ENCODE measurements at regions not wholly inside any gene's neighbourhood (a gene's known extent, or its start where the extent isn't known, plus 50 kb on each side); places are given as distances from the start of the nearest gene placed in this dataset.
"Not testable (repeated sequence)": the region's sequence is repeated elsewhere in the genome, so short reads cannot be mapped to it uniquely, and the experiment has no call there.

DNA sequence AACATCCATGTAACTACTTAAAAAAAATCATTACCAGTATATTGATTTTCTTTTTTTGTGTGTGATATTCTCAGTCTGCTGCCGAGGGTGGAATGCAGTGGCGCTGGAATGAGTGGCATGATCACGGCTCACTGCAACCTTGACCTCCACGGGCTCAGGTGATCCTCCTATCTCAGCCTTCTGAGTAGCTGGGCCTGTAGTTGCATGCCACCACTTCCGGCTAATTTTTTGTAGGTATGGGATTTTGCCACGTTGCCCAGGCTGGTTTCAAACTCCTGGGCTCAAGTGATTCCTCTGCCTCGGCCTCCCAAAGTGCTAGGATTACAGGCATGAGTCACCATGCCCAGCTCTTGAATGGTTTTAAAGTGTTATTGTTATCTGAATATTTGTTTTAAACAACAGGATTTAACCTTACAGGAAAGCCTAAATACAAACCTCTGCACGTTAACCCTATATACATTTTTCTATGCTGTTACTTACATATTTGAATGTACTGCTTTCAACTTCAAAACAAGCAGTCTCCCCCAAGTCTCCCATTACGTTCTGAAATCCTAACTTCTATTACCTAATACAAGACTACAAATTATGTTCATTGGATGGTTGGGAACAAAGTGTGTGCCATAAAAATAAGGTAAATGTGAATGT lies 61.7 kb downstream of the KPNA2 start:
- WGBS, 2 donors: 48 to 49% methylated on average over 9 of the region's 9 CpGs

GRCh38 chr17:68099341-68099753 lies 63.8 kb downstream of the KPNA2 start:
- ATAC-seq; H3K4me3 ChIP-seq; H3K36me3 ChIP-seq; intact Hi-C loops (cut with DNase I); FAIRE-seq; H3K27me3 ChIP-seq; H3K27ac ChIP-seq; H3K9me3 ChIP-seq: not testable (repeated sequence)
- peaks cover 0 to 17% (median 9%) of the 10 kb centered on the region in 3 donors for H3K4me1 ChIP-seq
- 96 to 98% methylated on average over 23 to 29 of the region's 29 CpGs for WGBS, 2 donors
- peak in 3 of 6 donors; percentile 18 to 70 (median 38) for DNase-seq

More for the DNA sequence above, 61.7 kb downstream of the KPNA2 start:
- FAIRE-seq: no peak
- Histone ChIP-seq H3K4me1 (no peaks in the 10 kb centered on the region), H3K9me3 (no peaks in the 10 kb centered on the region), H3K4me3 (no peak overlapping the region), H3K27me3 (no peaks in the 10 kb centered on the region), H3K36me3 (no peaks in the 10 kb centered on the region), H3K27ac (peak overlapping the region in 1 of 4 donors; percentile 23)
- no peak for ATAC-seq
- no peak for DNase-seq
- intact Hi-C loops (cut with DNase I): no loop called here
- no peak for TF ChIP-seq CTCF (IDR thresholded peaks at IDR 0.05)

GRCh38 chr17:68100000-68100641 lies 64.6 kb downstream of the KPNA2 start:
- Histone ChIP-seq H3K4me3 (no peak overlapping the region), H3K36me3 (no peaks in the 10 kb centered on the region), H3K27me3 (no peaks in the 10 kb centered on the region), H3K4me1 (peaks cover 0 to 17% (median 9%) of the 10 kb centered on the region in 3 donors), H3K27ac (no peak overlapping the region), H3K9me3 (no peaks in the 10 kb centered on the region)
- 73 to 74% methylated on average over 17 of the region's 17 CpGs for WGBS, 2 donors
- intact Hi-C loops (cut with DNase I): no loop called here
- ATAC-seq: no peak
- no peak for FAIRE-seq
- TF ChIP-seq CTCF (IDR thresholded peaks at IDR 0.05): no peak
- no peak for DNase-seq

DNA sequence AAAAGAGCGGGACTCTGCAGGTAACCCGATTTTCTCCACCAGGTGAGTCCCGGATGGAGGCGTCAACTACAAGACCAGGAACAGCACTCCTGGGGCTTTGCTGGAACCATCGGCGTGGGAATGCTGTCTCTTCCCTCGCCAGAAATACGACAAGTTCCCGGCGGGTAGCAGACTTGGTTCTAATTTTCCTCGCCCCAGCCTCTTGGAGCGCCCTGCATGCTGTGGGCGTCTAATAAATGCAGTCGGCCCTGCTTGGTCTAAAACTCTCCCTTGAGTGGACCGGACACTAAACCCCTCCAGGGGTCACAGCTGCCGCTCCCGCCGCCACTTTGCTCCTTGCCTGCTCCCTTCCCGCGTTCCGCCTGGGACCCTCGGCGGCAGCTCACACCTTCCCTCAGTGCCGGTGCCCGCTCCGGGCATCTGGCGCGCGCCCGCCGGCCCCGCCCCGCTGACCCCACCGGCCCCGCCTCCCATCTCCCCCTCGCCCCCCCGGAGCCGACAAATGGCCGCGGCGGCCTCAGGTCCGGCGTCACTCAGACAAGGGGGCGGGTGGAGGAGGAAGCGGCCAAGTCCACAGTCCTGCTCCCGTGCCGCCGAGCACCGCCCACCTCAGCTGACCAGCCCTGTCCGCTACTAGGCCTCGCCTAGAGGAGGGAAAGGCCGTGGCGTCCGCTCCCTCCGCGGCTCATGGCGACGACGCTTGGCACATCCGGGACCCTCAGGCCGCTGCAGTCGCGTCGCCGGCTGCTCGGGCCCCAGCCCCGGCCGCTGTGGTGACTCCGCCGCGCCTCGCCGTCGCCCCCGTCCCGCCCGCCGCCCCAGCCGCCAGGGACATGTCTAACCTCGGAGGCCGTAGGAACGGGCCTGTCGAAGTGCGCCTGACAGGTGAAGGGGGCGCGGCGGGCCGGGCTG lies 65.8 kb downstream of the KPNA2 start:
- peaks cover 0 to 17% (median 9%) of the 10 kb centered on the region in 3 donors for H3K4me1 ChIP-seq
- 2% methylated on average over 61 to 87 of the region's 88 CpGs for WGBS, 2 donors
- intact Hi-C loops (cut with DNase I): no loop called here
- no peak for TF ChIP-seq CTCF (IDR thresholded peaks at IDR 0.05)
- FAIRE-seq (no peak), DNase-seq (peak; percentile 95 to 98 (median 97)), ATAC-seq (peak; percentile 96 to 99 (median 98))
- no peaks in the 10 kb centered on the region for H3K36me3 ChIP-seq
- H3K9me3 ChIP-seq: no peaks in the 10 kb centered on the region
- H3K27me3 ChIP-seq: no peaks in the 10 kb centered on the region
- peak overlapping the region; percentile 40 to 84 (median 62) for H3K4me3 ChIP-seq
- peak overlapping the region; percentile 75 to 90 (median 88) for H3K27ac ChIP-seq

GRCh38 chr17:68101987-68102314 lies 66.4 kb downstream of the KPNA2 start:
- H3K36me3 ChIP-seq: no peaks in the 10 kb centered on the region
- no peak for DNase-seq
- WGBS, 2 donors: 0% methylated on average over 15 to 19 of the region's 20 CpGs
- FAIRE-seq: no peak
- H3K4me3 ChIP-seq: peak overlapping the region; percentile 40 to 84 (median 62)
- H3K9me3 ChIP-seq: no peaks in the 10 kb centered on the region
- no peak for TF ChIP-seq CTCF (IDR thresholded peaks at IDR 0.05)
- H3K4me1 ChIP-seq: peaks cover 0 to 17% (median 9%) of the 10 kb centered on the region in 3 donors
- peak in 1 of 4 donors; percentile 5 for ATAC-seq
- intact Hi-C loops (cut with DNase I): no loop called here
- no peaks in the 10 kb centered on the region for H3K27me3 ChIP-seq
- peak overlapping the region; percentile 75 to 90 (median 88) for H3K27ac ChIP-seq
